GM12878 (cell line): ENCODE measurements at regions not wholly inside any gene's neighbourhood (a gene's known extent, or its start where the extent isn't known, plus 50 kb on each side); places are given as distances from the start of the nearest gene placed in this dataset.

ENCODE experiments used
- ATAC-seq: fragments of 200-7000 bp; cut with Tn5 transposase; 3 replicates; pipeline ENCODE4 v1.9.1; 2020; ENCODE audit warnings: mild to moderate bottlenecking, moderate library complexity
- BruUV-seq: library from RNA; stranded (reverse); fragments of 400-500 nt; replicated peaks from 2 replicates; lab custom pipeline; 2021; lab: Mats Ljungman, UMichigan
- CTCF ChIA-PET: fragments of 300-600 bp; sonication (Branson Sonifier 250); formaldehyde crosslinking; extraction: SDS; loops from one replicate; lab custom pipeline; 2021; ENCODE audit warnings: inconsistent platforms; lab: Yijun Ruan, JAX
- POLR2A ChIA-PET: fragments of 350-600 bp; formaldehyde crosslinking; extraction: SDS; loops from one replicate; lab custom pipeline; 2021; ENCODE audit warnings: inconsistent platforms; lab: Charles Lee
- RAD21 ChIA-PET: fragments of 300-600 bp; sonication (Branson Sonifier 250); formaldehyde crosslinking; loops from one replicate; lab custom pipeline; 2023; ENCODE audit warnings: antibody characterized with exemption; ENCODE audit not compliant: unreplicated experiment; lab: Charles Lee
- SMC1A ChIA-PET: fragments of 300-600 bp; sonication (Branson Sonifier 250); formaldehyde crosslinking; loops from one replicate; lab custom pipeline; 2023; ENCODE audit not compliant: unreplicated experiment, uncharacterized antibody; lab: Charles Lee
- DNase-seq: peaks from one replicate; pipeline ENCODE4 v3.0.0-alpha.2; 2011; ENCODE audit warnings: low read depth, low spot score
- FAIRE-seq: peaks from 3 replicates; lab custom pipeline; 2011; peaks lifted over from hg19 to GRCh38; lab: Jason Lieb, UNC
- H2AFZ ChIP-seq: 2 replicates; pipeline ENCODE4 v1.6.0; 2011; ENCODE audit warnings: low read depth, low read length, control low read depth; ENCODE audit not compliant: control insufficient read depth
- H3K27ac ChIP-seq: 2 replicates; pipeline ENCODE4 v1.5.1; 2011; ENCODE audit warnings: control low read depth; ENCODE audit not compliant: control insufficient read depth, insufficient read depth
- H3K27me3 ChIP-seq, 2 experiments: replicated peaks in 1 of 2; 2 replicates each; pipeline versions ENCODE4 v1.6.0 to v1.6.1; 2011; ENCODE audit warnings: low read length in 1 of 2; ENCODE audit not compliant: control insufficient read depth in 2 of 2, insufficient read depth in 2 of 2
- H3K36me3 ChIP-seq, 2 experiments: 2 replicates each; pipeline ENCODE4 v1.5.1; 2011; ENCODE audit warnings: low read length in 1 of 2; ENCODE audit not compliant: control insufficient read depth in 2 of 2, insufficient read depth in 2 of 2
- H3K4me1 ChIP-seq: 2 replicates; pipeline ENCODE4 v1.6.1; 2011; ENCODE audit warnings: mild to moderate bottlenecking, low read length, moderate library complexity, mixed read lengths; ENCODE audit not compliant: control insufficient read depth, insufficient read depth
- H3K4me2 ChIP-seq: 2 replicates; pipeline ENCODE4 v1.6.0; 2011; ENCODE audit warnings: control low read depth; ENCODE audit not compliant: control insufficient read depth, insufficient read depth
- H3K4me3 ChIP-seq: fragments of 200-600 bp; sonication (generic); 2 replicates; pipeline ENCODE4 v1.5.1; 2016
- H3K79me2 ChIP-seq: 2 replicates; pipeline ENCODE4 v1.6.0; 2011; ENCODE audit warnings: low read length; ENCODE audit not compliant: control insufficient read depth, insufficient read depth
- H3K9ac ChIP-seq: 2 replicates; pipeline ENCODE4 v1.8.0; 2011; ENCODE audit warnings: low read length, control low read depth, mixed read lengths; ENCODE audit not compliant: control insufficient read depth, insufficient read depth
- H3K9me3 ChIP-seq: replicated peaks from 3 replicates; pipeline ENCODE4 v1.5.1; 2011; ENCODE audit warnings: mild to moderate bottlenecking, low read length; ENCODE audit not compliant: control insufficient read depth, insufficient read depth
- H4K20me1 ChIP-seq: 2 replicates; pipeline ENCODE4 v1.6.0; 2011; ENCODE audit not compliant: control insufficient read depth, insufficient read depth
- BACH1 ChIP-seq: fragments of 450-650 bp; IDR thresholded peaks from 2 replicates; pipeline ENCODE4 v1.6.1; 2017; ENCODE audit warnings: mild to moderate bottlenecking, borderline replicate concordance
- HCFC1 ChIP-seq: fragments of 150-350 bp; IDR thresholded peaks from 2 replicates; pipeline ENCODE4 v1.6.1; 2014; ENCODE audit warnings: low read length
- LARP7 ChIP-seq: fragments of 450-650 bp; IDR thresholded peaks from 2 replicates; pipeline ENCODE4 v1.6.1; 2017; ENCODE audit warnings: mild to moderate bottlenecking
- RUNX3 ChIP-seq: IDR thresholded peaks from 2 replicates; pipeline ENCODE4 v1.6.1; 2012; ENCODE audit warnings: low read length, inconsistent platforms
- SMAD5 ChIP-seq: IDR thresholded peaks from 2 replicates; pipeline ENCODE4 v1.6.1; 2016; ENCODE audit warnings: antibody characterized with exemption, low read depth
- ZSCAN29 ChIP-seq: fragments of 450-650 bp; IDR thresholded peaks from 2 replicates; pipeline ENCODE4 v1.6.1; 2017; ENCODE audit warnings: mild to moderate bottlenecking, moderate library complexity
- WGBS: methylation state at CpG from one replicate; pipeline ENCODE4 v1.1.6; 2016; ENCODE audit warnings: low lambda C conversion rate; ENCODE audit not compliant: insufficient replicate concordance, insufficient coverage; ENCODE audit errors: missing lambda C conversion rate; 5-methylcytosine and 5-hydroxymethylcytosine counted together
- in situ Hi-C: fragments of 300-500 bp; cut with MboI; formaldehyde crosslinking; loops from 9 replicates; pipeline ENCODE4 v1.14.3; 2018; ENCODE audit warnings: mixed read lengths
- intact Hi-C: fragments of 100-400 bp; cut with micrococcal nuclease; formaldehyde crosslinking; loops from one replicate; pipeline ENCODE4 v1.14.2; 2022; ENCODE audit not compliant: unreplicated experiment

DNA sequence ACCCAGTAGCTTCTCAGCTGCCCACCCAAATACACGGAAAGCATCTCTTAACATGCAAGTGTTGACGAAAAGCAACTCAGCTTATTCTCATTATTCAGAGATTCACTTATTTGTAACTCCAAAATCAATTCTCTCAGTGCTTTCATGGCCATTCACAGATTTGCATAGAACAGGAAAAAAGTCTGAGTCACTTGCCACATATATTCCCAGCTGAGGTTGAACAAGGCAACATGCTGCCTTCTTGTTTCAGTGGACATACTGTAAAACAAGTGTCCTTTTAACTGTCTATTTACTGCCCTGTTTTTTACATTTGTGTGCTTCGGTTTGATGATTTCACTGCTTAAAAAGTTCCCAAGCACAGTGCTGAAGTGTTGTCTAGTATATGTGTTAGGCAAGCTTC is 273.0 kb downstream of the LTN1 start:
- no peaks in the 10 kb centered on the region for H3K4me1 ChIP-seq
- no peaks in the 10 kb centered on the region for H3K9me3 ChIP-seq
- intact Hi-C loops (no loop called here), in situ Hi-C loops (no loop called here)
- H3K9ac ChIP-seq, result no peak overlapping the region
- DNase-seq (no peak), FAIRE-seq (no peak), ATAC-seq (no peak)
- 13% methylated on average over 3 of the region's 3 CpGs for WGBS
- no peak overlapping the region for H3K4me3 ChIP-seq
- no peak overlapping the region for H2AFZ ChIP-seq
- ChIA-PET RAD21 (no interaction called here), SMC1A (no interaction called here), POLR2A (no interaction called here), CTCF (interaction anchor here (0.8 kb wide), 1 partner anchor 25 kb away, joined by 3 read pairs; no protein-coding TSS in a partner anchor)
- no peak overlapping the region for H3K27ac ChIP-seq
- H3K4me2 ChIP-seq, result no peak overlapping the region
- H3K27me3 ChIP-seq, result no peaks in the 10 kb centered on the region
- no peaks in the 10 kb centered on the region for H3K36me3 ChIP-seq
- TF ChIP-seq RUNX3, result no peak
- no peak for TF ChIP-seq LARP7
- TF ChIP-seq ZSCAN29, result no peak
- no peak for TF ChIP-seq SMAD5
- TF ChIP-seq BACH1, result no peak
- TF ChIP-seq, all 136 proteins: peak for 0
- H4K20me1 ChIP-seq, result no peaks in the 10 kb centered on the region
- no peaks in the 10 kb centered on the region for H3K79me2 ChIP-seq
- no TSS peak for BruUV-seq

DNA sequence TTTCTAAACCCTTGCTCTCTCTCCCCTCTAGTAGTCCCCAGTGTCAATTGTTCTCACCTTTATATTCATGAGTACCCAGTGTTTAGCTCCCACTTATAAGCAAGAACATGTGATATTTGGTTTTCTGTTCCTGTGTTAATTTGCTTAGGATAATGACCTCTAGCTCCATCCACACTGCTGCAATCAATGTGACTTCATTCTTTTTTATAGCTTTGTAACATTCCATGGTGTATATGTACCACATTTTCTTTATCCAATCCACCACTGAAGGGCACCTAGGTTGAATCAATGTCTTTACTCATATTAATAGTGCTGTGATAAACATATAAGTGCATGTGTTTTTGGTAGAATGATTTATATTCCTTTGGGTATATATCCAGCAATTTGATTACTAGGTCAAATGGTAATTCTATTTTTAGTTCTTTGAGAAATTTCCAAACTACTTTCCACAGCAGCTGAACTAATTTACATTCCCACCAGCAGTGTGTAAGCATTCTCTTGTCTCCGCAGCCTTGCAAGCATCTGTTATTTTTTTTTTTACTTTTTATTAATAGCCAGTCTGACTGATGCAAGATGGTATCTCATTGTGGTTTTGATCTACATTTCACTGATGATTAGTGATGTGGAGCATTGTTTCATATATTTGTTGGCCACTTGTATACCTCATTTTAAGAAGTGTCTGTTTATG is 277.8 kb downstream of the LTN1 start:
- BruUV-seq, result no TSS peak
- no peak for TF ChIP-seq HCFC1
- intact Hi-C loops, result no loop called here
- Histone ChIP-seq H3K4me2 (no peak overlapping the region), H4K20me1 (no peaks in the 10 kb centered on the region), H3K4me3 (no peak overlapping the region), H2AFZ (no peak overlapping the region), H3K9ac (no peak overlapping the region), H3K27me3 (no peaks in the 10 kb centered on the region), H3K9me3 (no peaks in the 10 kb centered on the region), H3K4me1 (no peaks in the 10 kb centered on the region), H3K27ac (no peak overlapping the region), H3K79me2 (no peaks in the 10 kb centered on the region), H3K36me3 (no peaks in the 10 kb centered on the region)
- ATAC-seq (no peak), FAIRE-seq (no peak), DNase-seq (no peak)
- ChIA-PET SMC1A (no interaction called here), CTCF (no interaction called here), RAD21 (no interaction called here), POLR2A (no interaction called here)
- 47% methylated on average over 1 of the region's 1 CpG for WGBS
- in situ Hi-C loops, result no loop called here
